Mesothelial cell of epicardium (in vitro differentiated cells): ENCODE measurements at regions not wholly inside any gene's neighbourhood (a gene's known extent, or its start where the extent isn't known, plus 50 kb on each side); places are given as distances from the start of the nearest gene placed in this dataset.

ENCODE experiments used
- DNase-seq, 2 experiments: peaks; one replicate each; pipeline ENCODE4 v3.0.0; 2021; ENCODE audit warnings: low spot score in 2 of 2; ENCODE audit not compliant: unreplicated experiment in 2 of 2
- H3K27ac Mint-ChIP-seq: 2 replicates; pipeline ENCODE4 v1.8.0; 2021; ENCODE audit warnings: mixed read lengths
- H3K27me3 Mint-ChIP-seq: 2 replicates; pipeline ENCODE4 v1.8.0; 2021; ENCODE audit warnings: low read depth, mixed read lengths
- H3K36me3 Mint-ChIP-seq: 2 replicates; pipeline ENCODE4 v1.8.0; 2021; ENCODE audit warnings: mixed read lengths
- H3K4me1 Mint-ChIP-seq: 2 replicates; pipeline ENCODE4 v1.8.0; 2021; ENCODE audit warnings: mixed read lengths
- H3K4me3 Mint-ChIP-seq: 2 replicates; pipeline ENCODE4 v1.8.0; 2021; ENCODE audit warnings: mild to moderate bottlenecking, moderate library complexity, mixed read lengths
- H3K9me3 Mint-ChIP-seq: 2 replicates; pipeline ENCODE4 v1.8.0; 2021; ENCODE audit warnings: mixed read lengths
- CTCF ChIP-seq: fragments of 200-600 bp; sonication (generic); IDR thresholded peaks from one replicate; pipeline ENCODE4 v1.5.0; 2021; ENCODE audit warnings: antibody characterized with exemption; ENCODE audit not compliant: unreplicated experiment

GRCh38 chr2:186992597-186992996, 143.6 kb upstream of the ZSWIM2 start:
- peaks cover 4% of the 10 kb centered on the region for H3K36me3 Mint-ChIP-seq
- peaks cover 5% of the 10 kb centered on the region for H3K4me1 Mint-ChIP-seq
- H3K4me3 Mint-ChIP-seq = no peak overlapping the region
- no peak for DNase-seq
- no peak for TF ChIP-seq CTCF
- H3K27ac Mint-ChIP-seq = no peak overlapping the region
- H3K27me3 Mint-ChIP-seq = peaks cover 8% of the 10 kb centered on the region
- H3K9me3 Mint-ChIP-seq = peaks cover 15% of the 10 kb centered on the region

- H3K36me3 Mint-ChIP-seq = peaks cover 4% of the 10 kb centered on the region
- peaks cover 8% of the 10 kb centered on the region for H3K27me3 Mint-ChIP-seq
- no peak overlapping the region for H3K27ac Mint-ChIP-seq
- peaks cover 19% of the 10 kb centered on the region for H3K9me3 Mint-ChIP-seq
- TF ChIP-seq CTCF = no peak
- no peak overlapping the region for H3K4me3 Mint-ChIP-seq
- no peak for DNase-seq
- H3K4me1 Mint-ChIP-seq = peaks cover 5% of the 10 kb centered on the region
These were observed 142.9 kb upstream of the ZSWIM2 start for GRCh38 chr2:186991766-186992417.

- Mint-ChIP-seq H3K36me3 (peaks cover 4% of the 10 kb centered on the region), H3K4me1 (no peaks in the 10 kb centered on the region), H3K27me3 (no peaks in the 10 kb centered on the region), H3K27ac (no peak overlapping the region), H3K9me3 (peaks cover 34% of the 10 kb centered on the region), H3K4me3 (no peak overlapping the region)
- no peak for TF ChIP-seq CTCF
- DNase-seq = no peak
These were observed 136.0 kb upstream of the ZSWIM2 start for GRCh38 chr2:186984966-186985365.

- peaks cover 4% of the 10 kb centered on the region for H3K36me3 Mint-ChIP-seq
- no peaks in the 10 kb centered on the region for H3K4me1 Mint-ChIP-seq
- peaks cover 32% of the 10 kb centered on the region for H3K9me3 Mint-ChIP-seq
- no peak overlapping the region for H3K27ac Mint-ChIP-seq
- no peak for TF ChIP-seq CTCF
- no peak overlapping the region for H3K4me3 Mint-ChIP-seq
- H3K27me3 Mint-ChIP-seq = no peaks in the 10 kb centered on the region
- DNase-seq = no peak
These were observed 135.5 kb upstream of the ZSWIM2 start for GRCh38 chr2:186984481-186984880.

- no peaks in the 10 kb centered on the region for H3K4me1 Mint-ChIP-seq
- DNase-seq = no peak
- H3K27me3 Mint-ChIP-seq = no peaks in the 10 kb centered on the region
- no peak for TF ChIP-seq CTCF
- H3K9me3 Mint-ChIP-seq = peaks cover 6% of the 10 kb centered on the region
- H3K27ac Mint-ChIP-seq = no peak overlapping the region
- no peak overlapping the region for H3K4me3 Mint-ChIP-seq
- H3K36me3 Mint-ChIP-seq = no peaks in the 10 kb centered on the region
These were observed 132.0 kb upstream of the ZSWIM2 start for GRCh38 chr2:186980787-186981550.
